ENCODE measurements at regions not wholly inside any gene's neighbourhood (a gene's known extent, or its start where the extent isn't known, plus 50 kb on each side); places are given as distances from the start of the nearest gene placed in this dataset.

DNA sequence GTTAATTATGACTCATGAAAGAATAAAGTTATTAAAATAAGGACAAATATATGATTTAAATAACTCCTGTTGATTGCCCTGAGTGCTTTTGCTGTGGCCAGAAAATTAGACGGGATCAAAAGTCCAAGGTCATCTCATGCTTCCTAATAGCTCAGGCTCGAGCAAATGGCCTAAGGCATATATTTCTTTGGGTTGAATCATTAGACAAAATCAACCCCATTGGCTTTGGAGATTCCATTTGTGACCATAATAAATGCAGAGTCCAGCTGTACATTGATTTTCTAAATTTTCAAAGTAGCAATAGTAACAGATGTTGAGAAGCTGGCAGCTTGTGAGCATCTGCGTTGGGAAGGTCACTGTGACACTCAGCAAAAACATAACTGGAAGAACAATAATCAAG, 464.5 kb upstream of the TGFBR2 start:
- TF ChIP-seq, protein P1, sequence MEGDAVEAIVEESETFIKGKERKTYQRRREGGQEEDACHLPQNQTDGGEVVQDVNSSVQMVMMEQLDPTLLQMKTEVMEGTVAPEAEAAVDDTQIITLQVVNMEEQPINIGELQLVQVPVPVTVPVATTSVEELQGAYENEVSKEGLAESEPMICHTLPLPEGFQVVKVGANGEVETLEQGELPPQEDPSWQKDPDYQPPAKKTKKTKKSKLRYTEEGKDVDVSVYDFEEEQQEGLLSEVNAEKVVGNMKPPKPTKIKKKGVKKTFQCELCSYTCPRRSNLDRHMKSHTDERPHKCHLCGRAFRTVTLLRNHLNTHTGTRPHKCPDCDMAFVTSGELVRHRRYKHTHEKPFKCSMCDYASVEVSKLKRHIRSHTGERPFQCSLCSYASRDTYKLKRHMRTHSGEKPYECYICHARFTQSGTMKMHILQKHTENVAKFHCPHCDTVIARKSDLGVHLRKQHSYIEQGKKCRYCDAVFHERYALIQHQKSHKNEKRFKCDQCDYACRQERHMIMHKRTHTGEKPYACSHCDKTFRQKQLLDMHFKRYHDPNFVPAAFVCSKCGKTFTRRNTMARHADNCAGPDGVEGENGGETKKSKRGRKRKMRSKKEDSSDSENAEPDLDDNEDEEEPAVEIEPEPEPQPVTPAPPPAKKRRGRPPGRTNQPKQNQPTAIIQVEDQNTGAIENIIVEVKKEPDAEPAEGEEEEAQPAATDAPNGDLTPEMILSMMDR (IDR thresholded peaks at IDR 0.05) = no peak
- TF ChIP-seq POLR2A (IDR thresholded peaks at IDR 0.05) = no peak
